Osteocyte (in vitro differentiated cells): ENCODE measurements at regions not wholly inside any gene's neighbourhood (a gene's known extent, or its start where the extent isn't known, plus 50 kb on each side); places are given as distances from the start of the nearest gene placed in this dataset.

Experiments used
- DNase-seq: peaks from one replicate; pipeline ENCODE4 v3.0.0; 2021; ENCODE audit warnings: mixed read lengths; ENCODE audit not compliant: unreplicated experiment; ENCODE audit errors: extremely low spot score
- H3K27ac Mint-ChIP-seq: one replicate; pipeline ENCODE4 v1.8.0; 2021; ENCODE audit warnings: mild to moderate bottlenecking, mixed read lengths; ENCODE audit not compliant: unreplicated experiment
- H3K27me3 Mint-ChIP-seq: one replicate; pipeline ENCODE4 v1.8.0; 2021; ENCODE audit warnings: mixed read lengths; ENCODE audit not compliant: unreplicated experiment
- H3K36me3 Mint-ChIP-seq: one replicate; pipeline ENCODE4 v1.8.0; 2021; ENCODE audit warnings: mixed read lengths; ENCODE audit not compliant: unreplicated experiment
- H3K4me1 Mint-ChIP-seq: one replicate; pipeline ENCODE4 v1.8.0; 2021; ENCODE audit warnings: mixed read lengths; ENCODE audit not compliant: unreplicated experiment
- H3K4me3 Mint-ChIP-seq: one replicate; pipeline ENCODE4 v1.8.0; 2021; ENCODE audit warnings: mild to moderate bottlenecking, moderate library complexity, mixed read lengths; ENCODE audit not compliant: unreplicated experiment
- H3K9me3 Mint-ChIP-seq: one replicate; pipeline ENCODE4 v1.8.0; 2021; ENCODE audit warnings: mixed read lengths; ENCODE audit not compliant: unreplicated experiment
- TF ChIP-seq, protein P1 (sequence below): fragments of 200-600 bp; sonication (generic); IDR thresholded peaks from 2 replicates; pipeline ENCODE4 v1.5.0; 2021; ENCODE audit warnings: antibody characterized with exemption, mild to moderate bottlenecking, moderate library complexity

DNA sequence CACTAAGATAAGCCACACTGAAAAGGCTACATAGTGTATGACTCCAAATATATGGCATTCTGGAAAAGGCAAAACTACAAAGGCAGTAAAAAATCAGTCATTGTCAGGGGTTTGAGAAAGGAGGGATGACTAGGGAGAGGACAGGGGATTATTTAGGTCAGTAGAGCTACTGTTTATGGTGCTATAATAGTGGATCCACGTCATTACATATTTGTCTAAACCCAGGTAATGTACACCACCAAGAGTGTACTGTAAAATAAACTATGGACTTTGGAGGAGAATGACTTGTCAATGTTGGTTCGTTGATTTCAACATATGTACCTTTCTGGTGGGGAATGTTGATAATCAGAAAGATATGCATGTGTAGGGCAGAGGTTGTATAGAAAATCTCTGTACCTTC lies 837.6 kb downstream of the FAM133A start:
- H3K27ac Mint-ChIP-seq: no peak overlapping the region
- no peaks in the 10 kb centered on the region for H3K4me1 Mint-ChIP-seq
- DNase-seq: no peak
- no peaks in the 10 kb centered on the region for H3K27me3 Mint-ChIP-seq
- TF ChIP-seq, protein P1, sequence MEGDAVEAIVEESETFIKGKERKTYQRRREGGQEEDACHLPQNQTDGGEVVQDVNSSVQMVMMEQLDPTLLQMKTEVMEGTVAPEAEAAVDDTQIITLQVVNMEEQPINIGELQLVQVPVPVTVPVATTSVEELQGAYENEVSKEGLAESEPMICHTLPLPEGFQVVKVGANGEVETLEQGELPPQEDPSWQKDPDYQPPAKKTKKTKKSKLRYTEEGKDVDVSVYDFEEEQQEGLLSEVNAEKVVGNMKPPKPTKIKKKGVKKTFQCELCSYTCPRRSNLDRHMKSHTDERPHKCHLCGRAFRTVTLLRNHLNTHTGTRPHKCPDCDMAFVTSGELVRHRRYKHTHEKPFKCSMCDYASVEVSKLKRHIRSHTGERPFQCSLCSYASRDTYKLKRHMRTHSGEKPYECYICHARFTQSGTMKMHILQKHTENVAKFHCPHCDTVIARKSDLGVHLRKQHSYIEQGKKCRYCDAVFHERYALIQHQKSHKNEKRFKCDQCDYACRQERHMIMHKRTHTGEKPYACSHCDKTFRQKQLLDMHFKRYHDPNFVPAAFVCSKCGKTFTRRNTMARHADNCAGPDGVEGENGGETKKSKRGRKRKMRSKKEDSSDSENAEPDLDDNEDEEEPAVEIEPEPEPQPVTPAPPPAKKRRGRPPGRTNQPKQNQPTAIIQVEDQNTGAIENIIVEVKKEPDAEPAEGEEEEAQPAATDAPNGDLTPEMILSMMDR: no peak
- H3K36me3 Mint-ChIP-seq: no peaks in the 10 kb centered on the region
- H3K9me3 Mint-ChIP-seq: peaks cover 5% of the 10 kb centered on the region
- H3K4me3 Mint-ChIP-seq: no peak overlapping the region

DNA sequence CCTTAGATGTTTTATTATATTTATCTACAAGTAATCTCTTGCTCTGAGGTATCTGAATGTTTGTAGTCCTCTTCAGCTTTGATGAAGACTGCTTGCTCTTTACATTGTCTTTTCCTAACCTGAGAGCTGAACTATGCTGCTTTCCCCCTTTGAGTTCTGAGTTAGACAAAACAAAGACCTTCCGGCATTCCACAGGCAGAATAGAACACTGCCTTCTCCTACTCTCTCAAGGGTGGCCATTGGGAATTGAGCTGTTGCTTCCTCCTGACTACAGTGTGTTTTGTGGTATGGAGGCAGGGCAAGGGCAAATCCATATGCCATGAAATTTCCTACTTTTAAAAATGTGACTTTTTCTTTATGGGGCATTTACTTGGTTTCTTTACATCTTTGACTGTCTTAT lies 841.0 kb downstream of the FAM133A start:
- DNase-seq: no peak
- Mint-ChIP-seq H3K27ac (no peak overlapping the region), H3K27me3 (no peaks in the 10 kb centered on the region), H3K36me3 (no peaks in the 10 kb centered on the region), H3K4me1 (no peaks in the 10 kb centered on the region), H3K9me3 (peaks cover 14% of the 10 kb centered on the region), H3K4me3 (no peak overlapping the region)
- TF ChIP-seq, protein P1: no peak

DNA sequence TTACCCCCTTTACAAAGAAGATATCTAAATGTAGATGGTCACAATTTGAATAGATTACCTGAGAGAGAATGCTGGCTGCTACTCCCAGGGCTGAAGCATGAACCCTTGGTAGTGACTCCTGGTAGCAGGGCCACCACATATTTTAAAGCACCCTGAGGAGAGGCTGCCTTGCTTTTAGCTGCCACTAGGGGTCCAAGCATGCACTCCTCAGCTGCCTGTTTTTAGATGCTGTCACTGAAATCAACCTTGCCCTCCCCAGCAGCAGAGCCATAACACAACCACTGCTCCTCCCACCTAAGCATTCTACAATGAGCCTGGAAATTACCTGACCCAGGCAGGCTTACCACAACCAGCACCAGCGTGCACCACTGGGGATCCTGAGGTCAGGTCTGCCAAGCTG lies 850.9 kb downstream of the FAM133A start:
- Mint-ChIP-seq H3K27me3 (no peaks in the 10 kb centered on the region), H3K36me3 (no peaks in the 10 kb centered on the region), H3K9me3 (peaks cover 53% of the 10 kb centered on the region), H3K4me3 (no peak overlapping the region), H3K4me1 (no peaks in the 10 kb centered on the region), H3K27ac (no peak overlapping the region)
- TF ChIP-seq, protein P1: no peak
- DNase-seq: no peak

DNA sequence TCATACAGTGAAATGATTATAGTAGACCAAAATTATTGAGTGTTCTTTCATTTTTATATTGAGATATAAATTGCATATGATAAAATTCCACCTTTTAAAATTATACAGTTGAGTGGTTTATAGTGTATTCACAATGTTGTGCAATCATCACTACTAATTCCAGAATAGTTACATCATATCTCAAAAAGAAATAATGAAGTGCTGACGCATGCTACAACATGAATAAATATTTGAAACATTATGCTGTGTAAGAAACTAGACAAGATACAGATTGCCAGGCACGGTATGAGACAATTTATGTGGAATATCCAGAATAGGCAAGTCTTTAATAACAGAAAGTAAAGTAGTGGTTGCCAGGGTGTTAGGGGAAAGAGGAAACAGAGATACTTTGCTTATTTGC lies 871.7 kb downstream of the FAM133A start:
- Mint-ChIP-seq H3K9me3 (peaks cover 20% of the 10 kb centered on the region), H3K27ac (no peak overlapping the region), H3K36me3 (no peaks in the 10 kb centered on the region), H3K27me3 (no peaks in the 10 kb centered on the region), H3K4me3 (no peak overlapping the region), H3K4me1 (no peaks in the 10 kb centered on the region)
- TF ChIP-seq, protein P1: no peak
- DNase-seq: no peak

DNA sequence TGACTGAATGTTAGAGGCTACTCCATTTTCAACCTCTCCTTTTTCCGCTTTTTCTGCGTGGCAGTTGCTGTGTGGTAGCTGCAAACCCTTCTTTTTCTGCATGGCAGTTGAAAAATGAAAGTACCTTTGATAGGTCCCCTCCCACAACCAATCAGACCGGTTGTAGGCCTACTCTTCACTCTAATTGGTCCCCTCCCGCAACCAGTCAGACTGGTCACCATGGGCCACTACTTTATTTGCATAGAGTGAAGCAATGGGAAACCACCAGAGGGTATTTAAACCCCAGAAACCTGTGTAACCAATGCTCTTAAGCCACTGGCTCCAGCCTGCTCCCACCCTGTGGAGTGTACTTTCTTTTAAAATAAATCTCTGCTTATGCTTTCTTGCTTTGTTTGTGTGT lies 877.8 kb downstream of the FAM133A start:
- Mint-ChIP-seq H3K27me3 (no peaks in the 10 kb centered on the region), H3K9me3 (peaks cover 18% of the 10 kb centered on the region), H3K36me3 (no peaks in the 10 kb centered on the region), H3K4me3 (no peak overlapping the region), H3K4me1 (no peaks in the 10 kb centered on the region), H3K27ac (no peak overlapping the region)
- DNase-seq: no peak
- TF ChIP-seq, protein P1: no peak
